OCI-LY7 (cell line): ENCODE measurements at regions not wholly inside any gene's neighbourhood (a gene's known extent, or its start where the extent isn't known, plus 50 kb on each side); places are given as distances from the start of the nearest gene placed in this dataset.

Source experiments
- EZH2phosphoT487 ChIP-seq: fragments of 200-600 bp; sonication (generic); IDR thresholded peaks from 2 replicates; pipeline ENCODE4 v1.6.1; 2018; ENCODE audit warnings: low read depth, borderline replicate concordance, mild to moderate bottlenecking, mixed run types, antibody characterized with exemption, low read length, moderate library complexity, mixed read lengths
- TF ChIP-seq, protein P1 (sequence below): fragments of 200-600 bp; sonication (generic); conservative IDR thresholded peaks from 2 replicates; pipeline ENCODE4 v1.5.1; 2014; ENCODE audit warnings: mild to moderate bottlenecking, antibody characterized with exemption, low read length, moderate library complexity, mixed read lengths

DNA sequence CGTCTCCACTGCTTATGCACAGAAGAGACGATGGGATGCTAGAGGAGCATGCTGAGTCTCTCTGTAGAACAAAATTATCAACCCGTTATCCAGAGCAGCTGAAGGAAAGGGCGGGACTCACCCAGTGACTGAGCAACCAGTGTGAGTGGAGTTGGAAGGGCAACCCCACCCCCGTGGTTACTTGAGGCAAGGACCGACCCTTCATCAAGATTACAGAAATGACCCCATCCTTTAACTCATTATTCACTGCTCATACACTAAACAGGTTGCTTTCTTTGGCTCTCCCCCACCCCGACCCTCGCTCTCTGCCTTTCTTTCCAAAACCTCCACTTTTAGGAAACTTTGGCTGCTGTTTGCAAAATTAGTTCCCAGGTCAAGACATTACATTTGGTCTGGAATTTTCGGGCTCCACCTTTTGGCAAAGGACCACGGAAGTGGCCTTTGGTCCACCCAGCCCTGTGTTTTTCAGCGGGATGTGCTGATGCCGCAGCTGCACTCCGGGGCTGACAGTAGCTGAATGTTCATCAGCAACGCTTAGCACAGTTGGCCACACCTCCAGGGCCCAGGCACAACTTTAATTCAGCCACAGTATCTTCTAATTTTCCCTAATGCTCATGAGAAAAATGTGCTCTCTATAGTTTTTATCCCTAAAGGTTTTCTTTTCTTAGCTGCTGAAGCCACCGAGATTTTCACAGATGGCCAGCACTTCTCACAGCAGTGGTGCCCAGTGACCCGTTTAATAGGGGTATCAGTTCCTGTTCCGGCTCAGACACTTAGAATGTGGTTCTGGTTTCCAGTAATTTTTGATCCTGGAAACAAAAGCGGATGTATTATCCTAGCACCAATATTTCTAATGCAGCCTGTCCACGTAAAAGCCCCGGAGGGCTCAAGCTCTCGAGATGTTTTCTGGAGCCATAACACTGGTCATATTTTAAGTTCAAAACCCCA, 103.6 kb upstream of the NXT1 start:
- TF ChIP-seq, protein P1, sequence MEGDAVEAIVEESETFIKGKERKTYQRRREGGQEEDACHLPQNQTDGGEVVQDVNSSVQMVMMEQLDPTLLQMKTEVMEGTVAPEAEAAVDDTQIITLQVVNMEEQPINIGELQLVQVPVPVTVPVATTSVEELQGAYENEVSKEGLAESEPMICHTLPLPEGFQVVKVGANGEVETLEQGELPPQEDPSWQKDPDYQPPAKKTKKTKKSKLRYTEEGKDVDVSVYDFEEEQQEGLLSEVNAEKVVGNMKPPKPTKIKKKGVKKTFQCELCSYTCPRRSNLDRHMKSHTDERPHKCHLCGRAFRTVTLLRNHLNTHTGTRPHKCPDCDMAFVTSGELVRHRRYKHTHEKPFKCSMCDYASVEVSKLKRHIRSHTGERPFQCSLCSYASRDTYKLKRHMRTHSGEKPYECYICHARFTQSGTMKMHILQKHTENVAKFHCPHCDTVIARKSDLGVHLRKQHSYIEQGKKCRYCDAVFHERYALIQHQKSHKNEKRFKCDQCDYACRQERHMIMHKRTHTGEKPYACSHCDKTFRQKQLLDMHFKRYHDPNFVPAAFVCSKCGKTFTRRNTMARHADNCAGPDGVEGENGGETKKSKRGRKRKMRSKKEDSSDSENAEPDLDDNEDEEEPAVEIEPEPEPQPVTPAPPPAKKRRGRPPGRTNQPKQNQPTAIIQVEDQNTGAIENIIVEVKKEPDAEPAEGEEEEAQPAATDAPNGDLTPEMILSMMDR = no peak
- no peak for TF ChIP-seq EZH2phosphoT487
